Caco-2 (cell line): ENCODE measurements at regions not wholly inside any gene's neighbourhood (a gene's known extent, or its start where the extent isn't known, plus 50 kb on each side); places are given as distances from the start of the nearest gene placed in this dataset.
"Not testable (repeated sequence)": the region's sequence is repeated elsewhere in the genome, so short reads cannot be mapped to it uniquely, and the experiment has no call there.

Source experiments
- BruUV-seq: library from RNA; stranded (reverse); fragments of 400-500 nt; replicated peaks from 2 replicates; lab custom pipeline; 2021; lab: Mats Ljungman, UMichigan
- CTCF ChIA-PET: fragments of 300-600 bp; sonication (Branson Sonifier 250); formaldehyde crosslinking; loops from one replicate; lab custom pipeline; 2022; ENCODE audit warnings: antibody characterized with exemption; lab: Charles Lee
- POLR2A ChIA-PET: fragments of 300-600 bp; sonication (Branson Sonifier 250); formaldehyde crosslinking; loops from one replicate; lab custom pipeline; 2022; ENCODE audit warnings: antibody characterized with exemption; lab: Charles Lee
- DNase-seq, 2 experiments: peaks; one replicate each; pipeline versions ENCODE4 v3.0.0 to v3.0.0-alpha.2; 2020 to 2022
- H3K27me3 ChIP-seq: replicated peaks from 2 replicates; pipeline ENCODE4 v1.6.0; 2011; ENCODE audit warnings: low read length; ENCODE audit not compliant: control insufficient read depth, insufficient read depth
- H3K36me3 ChIP-seq: 2 replicates; pipeline ENCODE4 v1.5.1; 2011; ENCODE audit warnings: low read length; ENCODE audit not compliant: control insufficient read depth, insufficient read depth
- H3K4me1 ChIP-seq: fragments of 250-450 bp; sonication (Bioruptor Pico); 2 replicates; pipeline ENCODE4 v1.5.1; 2020; ENCODE audit warnings: mild to moderate bottlenecking
- H3K4me3 ChIP-seq: 2 replicates; pipeline ENCODE4 v1.5.1; 2011; ENCODE audit warnings: low read depth, mild to moderate bottlenecking, control low read depth, low read length
- H3K9me3 ChIP-seq: fragments of 250-450 bp; sonication (Bioruptor Pico); 2 replicates; pipeline ENCODE4 v1.5.1; 2020; ENCODE audit warnings: mild to moderate bottlenecking, moderate library complexity
- H3K27ac Mint-ChIP-seq: one replicate; pipeline ENCODE4 v1.8.0; 2022; ENCODE audit warnings: mixed read lengths; ENCODE audit not compliant: unreplicated experiment
- H3K27me3 Mint-ChIP-seq: one replicate; pipeline ENCODE4 v1.8.0; 2022; ENCODE audit warnings: mixed read lengths; ENCODE audit not compliant: insufficient read depth, unreplicated experiment
- H3K36me3 Mint-ChIP-seq: one replicate; pipeline ENCODE4 v1.8.0; 2022; ENCODE audit warnings: mild to moderate bottlenecking, mixed read lengths; ENCODE audit not compliant: insufficient read depth, unreplicated experiment
- H3K4me1 Mint-ChIP-seq: one replicate; pipeline ENCODE4 v1.8.0; 2022; ENCODE audit warnings: low read depth, mixed read lengths; ENCODE audit not compliant: unreplicated experiment
- H3K4me3 Mint-ChIP-seq: one replicate; pipeline ENCODE4 v1.8.0; 2022; ENCODE audit warnings: mild to moderate bottlenecking, moderate library complexity, mixed read lengths; ENCODE audit not compliant: unreplicated experiment
- H3K9me3 Mint-ChIP-seq: one replicate; pipeline ENCODE4 v1.8.0; 2022; ENCODE audit warnings: mixed read lengths; ENCODE audit not compliant: unreplicated experiment
- intact Hi-C: fragments of 100-400 bp; cut with micrococcal nuclease; formaldehyde crosslinking; loops from one replicate; pipeline ENCODE4 v1.10.0; 2022; ENCODE audit not compliant: unreplicated experiment
- TF ChIP-seq, protein P1 (sequence below), 2 experiments: fragments of 200-600 bp in 1 of 2; IDR thresholded peaks; 1 replicate in 1 of 2; 2 replicates in 1 of 2; pipeline versions ENCODE4 v1.5.1 to v1.8.0; 2011 to 2022; ENCODE audit warnings: antibody characterized with exemption in 1 of 2, control low read depth in 1 of 2, inconsistent platforms in 1 of 2, low read depth in 1 of 2, low read length in 1 of 2, mild to moderate bottlenecking in 1 of 2, moderate library complexity in 1 of 2; ENCODE audit not compliant: insufficient read depth in 1 of 2, severe bottlenecking in 1 of 2, unreplicated experiment in 1 of 2

GRCh38 chr2:144111437-144111836, 408.5 kb downstream of the ZEB2 start:
- Histone ChIP-seq H3K4me1 (no peaks in the 10 kb centered on the region), H3K4me3 (no peak overlapping the region), H3K36me3 (no peaks in the 10 kb centered on the region), H3K27me3 (no peaks in the 10 kb centered on the region), H3K9me3 (no peaks in the 10 kb centered on the region)
- Mint-ChIP-seq H3K27ac (no peak overlapping the region), H3K27me3 (peaks cover 3% of the 10 kb centered on the region), H3K9me3 (peaks cover 28% of the 10 kb centered on the region), H3K4me1 (no peaks in the 10 kb centered on the region), H3K4me3 (no peak overlapping the region), H3K36me3 (no peaks in the 10 kb centered on the region)
- TF ChIP-seq, protein P1, sequence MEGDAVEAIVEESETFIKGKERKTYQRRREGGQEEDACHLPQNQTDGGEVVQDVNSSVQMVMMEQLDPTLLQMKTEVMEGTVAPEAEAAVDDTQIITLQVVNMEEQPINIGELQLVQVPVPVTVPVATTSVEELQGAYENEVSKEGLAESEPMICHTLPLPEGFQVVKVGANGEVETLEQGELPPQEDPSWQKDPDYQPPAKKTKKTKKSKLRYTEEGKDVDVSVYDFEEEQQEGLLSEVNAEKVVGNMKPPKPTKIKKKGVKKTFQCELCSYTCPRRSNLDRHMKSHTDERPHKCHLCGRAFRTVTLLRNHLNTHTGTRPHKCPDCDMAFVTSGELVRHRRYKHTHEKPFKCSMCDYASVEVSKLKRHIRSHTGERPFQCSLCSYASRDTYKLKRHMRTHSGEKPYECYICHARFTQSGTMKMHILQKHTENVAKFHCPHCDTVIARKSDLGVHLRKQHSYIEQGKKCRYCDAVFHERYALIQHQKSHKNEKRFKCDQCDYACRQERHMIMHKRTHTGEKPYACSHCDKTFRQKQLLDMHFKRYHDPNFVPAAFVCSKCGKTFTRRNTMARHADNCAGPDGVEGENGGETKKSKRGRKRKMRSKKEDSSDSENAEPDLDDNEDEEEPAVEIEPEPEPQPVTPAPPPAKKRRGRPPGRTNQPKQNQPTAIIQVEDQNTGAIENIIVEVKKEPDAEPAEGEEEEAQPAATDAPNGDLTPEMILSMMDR (IDR thresholded peaks at IDR 0.05; ENCODE audit: insufficient read depth in 1 of 2, low read depth in 1 of 2, low read length in 1 of 2, severe bottlenecking in 1 of 2, unreplicated experiment in 1 of 2): no peak
- DNase-seq: no peak
- CTCF ChIA-PET: no interaction called here
- POLR2A ChIA-PET: no interaction called here
- intact Hi-C loops: no loop called here
- no TSS peak for BruUV-seq

- H3K4me1 Mint-ChIP-seq, BruUV-seq, H3K9me3 ChIP-seq, H3K4me3 ChIP-seq, H3K27me3 ChIP-seq, H3K4me3 Mint-ChIP-seq, CTCF ChIA-PET, intact Hi-C loops, DNase-seq, H3K4me1 ChIP-seq, H3K36me3 ChIP-seq, H3K27me3 Mint-ChIP-seq, POLR2A ChIA-PET, H3K27ac Mint-ChIP-seq, H3K36me3 Mint-ChIP-seq: not testable (repeated sequence)
- H3K9me3 Mint-ChIP-seq: peaks cover 21% of the 10 kb centered on the region
These were observed 413.8 kb downstream of the ZEB2 start for GRCh38 chr2:144106104-144106503.

DNA sequence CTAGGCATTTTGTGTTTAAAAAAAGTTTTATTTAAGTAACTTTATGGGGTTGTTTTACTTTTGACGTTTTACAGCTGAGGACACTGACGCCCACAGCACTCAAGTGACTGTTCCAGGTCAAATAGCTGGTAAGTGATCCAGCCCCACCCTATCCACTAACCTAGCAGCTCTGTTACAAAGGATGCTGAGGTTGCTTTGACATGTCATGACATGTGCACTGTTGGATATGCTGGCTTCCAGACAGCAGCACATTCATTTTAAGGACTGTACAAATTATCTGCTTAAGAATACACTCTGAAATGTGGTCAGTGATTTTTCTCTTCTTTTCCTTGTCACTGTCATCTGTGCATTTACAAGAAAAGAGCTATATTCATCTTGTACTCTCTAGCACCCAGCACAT, 417.5 kb downstream of the ZEB2 start:
- ChIA-PET CTCF (no interaction called here), POLR2A (no interaction called here)
- H3K27me3 ChIP-seq: no peaks in the 10 kb centered on the region
- peaks cover 18% of the 10 kb centered on the region for H3K9me3 Mint-ChIP-seq
- H3K27ac Mint-ChIP-seq: no peak overlapping the region
- DNase-seq: no peak
- no TSS peak for BruUV-seq
- H3K9me3 ChIP-seq: peaks cover 10% of the 10 kb centered on the region; the same call in 1 of the 2 replicates
- H3K4me3 Mint-ChIP-seq: no peak overlapping the region
- H3K4me1 ChIP-seq: no peaks in the 10 kb centered on the region
- no peaks in the 10 kb centered on the region for H3K4me1 Mint-ChIP-seq
- H3K27me3 Mint-ChIP-seq: peaks cover 5% of the 10 kb centered on the region
- TF ChIP-seq, protein P1 (IDR thresholded peaks at IDR 0.05; ENCODE audit: insufficient read depth in 1 of 2, low read depth in 1 of 2, low read length in 1 of 2, severe bottlenecking in 1 of 2, unreplicated experiment in 1 of 2): no peak
- intact Hi-C loops: no loop called here
- no peaks in the 10 kb centered on the region for H3K36me3 ChIP-seq
- no peak overlapping the region for H3K4me3 ChIP-seq
- no peaks in the 10 kb centered on the region for H3K36me3 Mint-ChIP-seq
